DMS153 treated with DMSO at 0.1 percent for 48 hours (cell line): ENCODE measurements at regions not wholly inside any gene's neighbourhood (a gene's known extent, or its start where the extent isn't known, plus 50 kb on each side); places are given as distances from the start of the nearest gene placed in this dataset.
A peak's percentile ranks its signal among the peaks of the same experiment; 100 is the strongest.

ENCODE experiments used
- DNase-seq: peaks from one replicate; lab custom pipeline; 2025; ENCODE audit not compliant: unreplicated experiment; lab: John Stamatoyannopoulos, UW

DNA sequence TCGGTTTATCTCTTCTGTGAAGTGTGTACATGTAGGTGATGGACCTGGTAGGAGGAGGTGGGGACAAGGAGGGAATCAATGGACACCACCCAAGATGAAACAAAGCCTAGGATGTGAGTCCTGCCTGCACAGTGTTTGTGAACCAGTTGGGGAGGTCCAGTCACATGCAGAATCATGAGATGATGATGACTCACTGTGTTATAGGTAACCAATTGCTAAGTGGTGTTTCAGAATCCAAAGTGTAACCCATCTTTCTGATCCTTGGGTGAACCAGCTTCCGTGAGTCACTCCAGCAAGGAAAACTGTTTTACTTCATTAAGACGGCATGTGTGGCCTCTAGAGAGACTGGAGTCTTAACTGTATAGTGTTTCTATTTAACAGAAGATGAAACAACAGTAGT, 57.9 kb upstream of the HPF1 start:
- DNase-seq = no peak

DNA sequence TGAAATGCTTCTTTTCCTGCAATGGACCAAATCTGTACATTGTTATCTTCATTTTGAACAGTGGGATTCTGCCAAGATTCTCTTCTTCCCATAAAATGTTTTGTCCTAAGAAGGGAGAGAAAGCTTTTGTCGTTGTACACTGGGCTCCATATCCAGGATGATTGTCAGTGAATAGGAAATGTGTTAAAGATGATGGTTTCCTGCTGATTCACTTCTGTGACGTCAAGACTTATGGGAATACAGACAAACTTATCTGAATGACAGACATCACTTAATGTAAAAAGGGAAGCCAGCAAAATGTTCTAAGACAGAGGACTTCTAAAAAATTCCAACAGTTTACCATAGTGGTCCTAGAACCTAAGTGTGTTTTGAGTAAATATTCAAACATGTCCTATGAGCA, 53.7 kb upstream of the HPF1 start:
- DNase-seq = no peak

DNA sequence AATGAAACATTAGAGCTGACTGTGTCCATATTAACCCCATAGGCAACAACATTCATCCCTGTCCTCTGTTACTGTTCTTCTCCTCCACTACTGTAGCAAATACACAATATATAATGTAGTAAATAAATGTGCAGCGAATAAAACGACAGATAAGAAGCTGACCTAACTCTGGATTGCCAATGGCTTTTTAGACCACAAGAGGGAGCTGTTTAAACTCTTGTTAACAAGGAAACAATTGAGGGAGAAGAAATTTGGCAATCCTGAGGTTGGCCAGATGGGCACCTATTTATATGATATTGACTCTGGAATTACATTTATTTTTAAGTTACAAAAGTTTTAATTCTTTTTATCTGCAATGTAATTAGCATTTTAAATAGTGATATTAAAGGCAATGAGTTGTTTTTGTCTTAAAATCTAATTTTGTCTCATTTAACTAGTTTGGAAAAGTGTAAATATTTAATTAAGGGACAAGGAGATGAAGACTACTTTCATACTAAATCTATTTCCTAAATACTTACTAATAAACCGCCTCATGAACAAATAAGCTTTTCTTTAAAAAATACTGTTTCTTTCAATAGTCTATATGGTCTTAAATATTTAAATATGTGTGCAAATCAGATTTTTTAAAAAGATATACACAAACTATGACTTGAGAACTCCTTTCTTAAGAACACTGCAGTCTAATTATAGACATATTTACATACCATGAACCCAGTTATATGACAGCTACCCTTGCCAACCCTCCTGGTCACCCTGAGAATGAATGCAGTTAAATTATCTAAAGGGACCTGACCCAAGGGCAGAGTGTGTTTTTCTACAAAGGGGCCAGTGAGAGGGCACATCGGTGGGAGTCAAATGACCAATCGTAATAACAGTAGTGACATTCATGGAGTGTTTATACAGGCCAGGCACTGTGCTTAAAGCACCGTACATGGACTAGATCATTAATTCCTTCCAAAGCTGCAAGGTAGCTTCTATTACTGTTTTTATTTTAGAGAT, 52.9 kb upstream of the HPF1 start:
- peak; percentile 66 for DNase-seq

DNA sequence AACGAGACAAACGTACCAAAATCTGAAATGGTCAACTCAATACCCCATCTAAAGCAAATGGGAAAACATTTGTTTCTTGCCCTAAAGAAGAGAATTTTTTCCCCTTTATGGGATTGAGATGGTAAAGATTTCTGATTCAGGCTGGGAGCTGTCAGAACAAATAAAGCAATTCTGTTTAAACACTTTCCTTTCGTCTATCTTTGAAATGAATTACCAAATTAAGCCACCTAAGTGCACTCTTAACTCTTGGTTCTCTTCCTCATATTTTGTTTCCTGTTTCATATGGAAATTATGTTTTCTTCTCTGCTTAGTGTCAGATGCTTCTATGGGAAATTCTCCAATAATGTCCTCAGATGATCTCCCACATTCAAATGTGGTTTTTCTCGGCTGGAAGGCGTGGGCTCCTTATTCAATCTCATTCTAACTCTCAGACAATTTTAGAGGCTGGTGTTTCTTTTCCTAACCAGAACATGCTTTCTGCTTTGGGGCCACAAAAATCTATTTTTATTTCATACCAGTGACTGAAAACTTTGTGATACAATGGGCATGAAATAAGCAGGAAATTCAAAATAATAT, 50.3 kb upstream of the HPF1 start:
- no peak for DNase-seq
